GM12875 (cell line): ENCODE measurements at regions not wholly inside any gene's neighbourhood (a gene's known extent, or its start where the extent isn't known, plus 50 kb on each side); places are given as distances from the start of the nearest gene placed in this dataset.

Experiments
- H3K4me3 ChIP-seq: one replicate; pipeline ENCODE4 v1.5.1; 2011; ENCODE audit warnings: low read depth, low read length, control low read depth
- CTCF ChIP-seq: IDR thresholded peaks from 2 replicates; pipeline ENCODE4 v1.5.1; 2011; ENCODE audit warnings: low read depth, mild to moderate bottlenecking, control low read depth, inconsistent platforms, low read length, moderate library complexity, borderline replicate concordance; ENCODE audit not compliant: insufficient read depth

GRCh38 chr1:185376288-185376687, 59.2 kb upstream of the IVNS1ABP start:
- no peak overlapping the region for H3K4me3 ChIP-seq
- no peak for TF ChIP-seq CTCF

GRCh38 chr1:185375583-185375982, 58.5 kb upstream of the IVNS1ABP start:
- TF ChIP-seq CTCF = no peak
- no peak overlapping the region for H3K4me3 ChIP-seq

GRCh38 chr1:185373813-185374529, 56.9 kb upstream of the IVNS1ABP start:
- no peak for TF ChIP-seq CTCF
- H3K4me3 ChIP-seq = no peak overlapping the region

DNA sequence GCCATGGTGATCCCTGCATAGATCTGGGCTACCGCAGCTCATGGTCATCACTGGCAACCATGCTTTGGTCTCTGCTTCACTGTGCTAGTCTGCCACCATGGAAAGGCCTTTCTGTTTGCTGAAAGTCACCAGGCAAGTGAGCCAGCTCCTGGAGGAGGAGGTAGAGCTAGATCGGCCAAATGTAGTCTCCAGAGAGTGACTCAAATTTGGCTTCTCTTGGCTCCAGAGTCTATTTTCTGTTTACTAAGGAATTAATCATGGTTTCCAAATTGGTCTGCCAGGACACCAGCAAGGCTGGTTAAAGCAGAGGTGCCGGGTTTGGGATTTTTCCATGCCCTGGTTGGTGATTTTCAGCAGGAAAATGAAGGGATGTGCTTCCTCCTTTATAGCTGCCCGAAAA, 52.7 kb upstream of the IVNS1ABP start:
- H3K4me3 ChIP-seq = no peak overlapping the region
- no peak for TF ChIP-seq CTCF

- no peak for TF ChIP-seq CTCF
- H3K4me3 ChIP-seq = no peak overlapping the region
Measured at GRCh38 chr1:185368913-185369491, 52.0 kb upstream of the IVNS1ABP start.

GRCh38 chr1:185368313-185368855, 51.3 kb upstream of the IVNS1ABP start:
- no peak overlapping the region for H3K4me3 ChIP-seq

More at GRCh38 chr1:185368313-185368855, 51.3 kb upstream of the IVNS1ABP start:
- no peak for TF ChIP-seq CTCF
